HepG2 (cell line): ENCODE measurements at regions not wholly inside any gene's neighbourhood (a gene's known extent, or its start where the extent isn't known, plus 50 kb on each side); places are given as distances from the start of the nearest gene placed in this dataset.

ENCODE experiments used
- AGO2 ChIP-seq: fragments of 200-400 bp; formaldehyde crosslinking; optimal IDR thresholded peaks from 2 replicates; pipeline ENCODE3; 2017; ENCODE audit warnings: mild to moderate bottlenecking, low read depth, low read length, moderate library complexity
- AKAP8 ChIP-seq: sonication (generic); formaldehyde crosslinking; IDR thresholded peaks from 2 replicates; pipeline ENCODE4 v1.5.1; 2020; ENCODE audit warnings: mild to moderate bottlenecking, missing genetic modification reagents
- FOXK1 ChIP-seq: sonication (generic); formaldehyde crosslinking; IDR thresholded peaks from 2 replicates; pipeline ENCODE4 v1.4.0; 2020; ENCODE audit warnings: low read depth, missing genetic modification reagents, borderline replicate concordance
- GPN1 ChIP-seq: sonication (generic); formaldehyde crosslinking; IDR thresholded peaks from 2 replicates; pipeline ENCODE4 v1.5.1; 2020; ENCODE audit warnings: missing genetic modification reagents, borderline replicate concordance
- HNRNPH1 ChIP-seq: fragments of 200-400 bp; formaldehyde crosslinking; optimal IDR thresholded peaks from 2 replicates; pipeline ENCODE3; 2017; ENCODE audit warnings: mild to moderate bottlenecking, low read depth, low read length
- KAT8 ChIP-seq: IDR thresholded peaks from 2 replicates; pipeline ENCODE4 v1.6.1; 2016; ENCODE audit warnings: missing genetic modification reagents, missing compliant biosample characterization
- KDM5B ChIP-seq: sonication (generic); formaldehyde crosslinking; IDR thresholded peaks from 2 replicates; pipeline ENCODE4 v1.4.0; 2020; ENCODE audit warnings: missing genetic modification reagents, mild to moderate bottlenecking, borderline replicate concordance
- MATR3 ChIP-seq: sonication (generic); formaldehyde crosslinking; IDR thresholded peaks from 2 replicates; pipeline ENCODE4 v1.4.0; 2020; ENCODE audit warnings: missing genetic modification reagents
- MBNL3 ChIP-seq: fragments of 250-450 bp; sonication (Bioruptor Pico); conservative IDR thresholded peaks from 2 replicates; pipeline ENCODE4 v1.8.0; 2022; ENCODE audit warnings: mild to moderate bottlenecking, inconsistent platforms
- MED8 ChIP-seq: sonication (generic); formaldehyde crosslinking; IDR thresholded peaks from 2 replicates; pipeline ENCODE4 v1.8.1; 2023; ENCODE audit warnings: mild to moderate bottlenecking, missing genetic modification reagents; ENCODE audit not compliant: insufficient replicate concordance
- MXD1 ChIP-seq: sonication (generic); formaldehyde crosslinking; IDR thresholded peaks from 2 replicates; pipeline ENCODE4 v1.4.0; 2020; ENCODE audit warnings: mild to moderate bottlenecking, missing genetic modification reagents
- PHF8 ChIP-seq: sonication (generic); formaldehyde crosslinking; IDR thresholded peaks from 2 replicates; pipeline ENCODE4 v1.5.0; 2020; ENCODE audit warnings: missing genetic modification reagents
- PLRG1 ChIP-seq: fragments of 450-650 bp; conservative IDR thresholded peaks from 2 replicates; pipeline ENCODE4 v1.6.1; 2016
- RAD21 ChIP-seq: fragments of 450-650 bp; formaldehyde crosslinking; IDR thresholded peaks from 2 replicates; pipeline ENCODE4 v1.5.0; 2020; ENCODE audit warnings: mild to moderate bottlenecking
- SMARCC2 ChIP-seq: fragments of 450-650 bp; IDR thresholded peaks from 2 replicates; pipeline ENCODE4 v1.6.1; 2017; ENCODE audit warnings: antibody characterized with exemption, mild to moderate bottlenecking
- SNAPC5 ChIP-seq: sonication (generic); formaldehyde crosslinking; IDR thresholded peaks from 2 replicates; pipeline ENCODE4 v1.8.1; 2023; ENCODE audit warnings: mild to moderate bottlenecking, missing genetic modification reagents, borderline replicate concordance
- SOX13 ChIP-seq, 3 experiments: fragments of 450-650 bp in 1 of 3; sonication (generic) in 1 of 3; formaldehyde crosslinking in 1 of 3; IDR thresholded peaks in 2 of 3; conservative IDR thresholded peaks in 1 of 3; 2 replicates each; pipeline versions ENCODE4 v1.5.0 to v1.6.1; 2016 to 2020; ENCODE audit warnings: antibody characterized with exemption in 1 of 3, mild to moderate bottlenecking in 1 of 3, missing compliant biosample characterization in 1 of 3, missing genetic modification reagents in 1 of 3, moderate library complexity in 1 of 3
- SPEN ChIP-seq: sonication (generic); formaldehyde crosslinking; IDR thresholded peaks from 2 replicates; pipeline ENCODE4 v1.5.1; 2020; ENCODE audit warnings: low read depth, mild to moderate bottlenecking, missing genetic modification reagents
- TEAD3 ChIP-seq: optimal IDR thresholded peaks from 2 replicates; pipeline ENCODE3; 2016; ENCODE audit warnings: borderline replicate concordance
- TSC22D2 ChIP-seq: sonication (generic); formaldehyde crosslinking; IDR thresholded peaks from 2 replicates; pipeline ENCODE4 v1.5.1; 2020; ENCODE audit warnings: missing genetic modification reagents, mild to moderate bottlenecking, borderline replicate concordance
- USF2 ChIP-seq, 2 experiments: sonication (generic) in 1 of 2; formaldehyde crosslinking in 1 of 2; IDR thresholded peaks; 2 replicates each; pipeline versions ENCODE4 v1.5.1 to v1.6.1; 2011 to 2020; ENCODE audit warnings: borderline replicate concordance in 1 of 2, low read depth in 1 of 2, low read length in 1 of 2, mild to moderate bottlenecking in 1 of 2, missing genetic modification reagents in 1 of 2, moderate library complexity in 1 of 2
- ZGPAT ChIP-seq: IDR thresholded peaks from 2 replicates; pipeline ENCODE4 v1.6.1; 2016; ENCODE audit warnings: mild to moderate bottlenecking
- ZNF160 ChIP-seq: sonication (generic); formaldehyde crosslinking; IDR thresholded peaks from 2 replicates; pipeline ENCODE4 v1.8.0; 2022; ENCODE audit warnings: mild to moderate bottlenecking, inconsistent platforms, missing genetic modification reagents
- ZNF234 ChIP-seq: sonication (generic); formaldehyde crosslinking; conservative IDR thresholded peaks from 2 replicates; pipeline ENCODE4 v1.5.1; 2020; ENCODE audit warnings: mild to moderate bottlenecking, missing genetic modification reagents
- ZNF549 ChIP-seq: sonication (generic); formaldehyde crosslinking; IDR thresholded peaks from 2 replicates; pipeline ENCODE4 v1.5.0; 2020; ENCODE audit warnings: missing genetic modification reagents
- ZNF552 ChIP-seq: sonication (generic); formaldehyde crosslinking; IDR thresholded peaks from 2 replicates; pipeline ENCODE4 v1.9.0; 2022; ENCODE audit warnings: missing genetic modification reagents, mild to moderate bottlenecking, borderline replicate concordance

GRCh38 chr2:45273412-45274249, 264.4 kb upstream of the SIX2 start (continued):
- TF ChIP-seq SOX13 (IDR thresholded peaks at IDR 0.05), result peak; percentile 95
- peak in 1 of 2 experiments; percentile 98; a peak in 2 of 4 replicates for TF ChIP-seq SOX13 (CRISPR knock-in tag; conservative IDR thresholded peaks at IDR 0.05 in 1 of 2, IDR thresholded peaks at IDR 0.05 in 1 of 2)
- TF ChIP-seq ZNF549, result no peak
- peak; percentile 94; the same call in 1 of the 2 replicates for TF ChIP-seq FOXK1
- no peak for TF ChIP-seq AGO2
- no peak for TF ChIP-seq MBNL3 (CRISPR knock-in tag)
- peak; percentile 55; the same call in 1 of the 2 replicates for TF ChIP-seq SPEN
- TF ChIP-seq PHF8 (CRISPR knock-in tag), result peak; percentile 42; the same call in 1 of the 2 replicates
- TF ChIP-seq MATR3 (CRISPR knock-in tag), result no peak
- TF ChIP-seq MXD1 (CRISPR knock-in tag), result no peak
- TF ChIP-seq ZNF552 (CRISPR knock-in tag), result peak; percentile 65; the same call in 1 of the 2 replicates
- peak; percentile 85; the same call in 1 of the 2 replicates for TF ChIP-seq TSC22D2 (CRISPR knock-in tag)
- no peak; the same call in 1 of the 2 replicates for TF ChIP-seq AKAP8 (CRISPR knock-in tag)
- TF ChIP-seq PLRG1, result no peak
- TF ChIP-seq RAD21, result no peak
- TF ChIP-seq ZNF234, result no peak
- TF ChIP-seq ZNF160 (CRISPR knock-in tag), result no peak
- no peak for TF ChIP-seq HNRNPH1
- TF ChIP-seq KAT8 (CRISPR knock-in tag), result peak; percentile 84
- peak; percentile 97 for TF ChIP-seq ZGPAT (CRISPR knock-in tag)
- peak; percentile 65 for TF ChIP-seq USF2 (IDR thresholded peaks at IDR 0.05; ENCODE audit: low read depth, low read length)
- TF ChIP-seq USF2 (CRISPR knock-in tag; IDR thresholded peaks at IDR 0.05; ENCODE audit: borderline replicate concordance), result peak; percentile 92; the same call in 1 of the 2 replicates
- TF ChIP-seq SNAPC5 (CRISPR knock-in tag), result no peak
- TF ChIP-seq GPN1 (CRISPR knock-in tag), result no peak
- no peak for TF ChIP-seq SMARCC2
- TF ChIP-seq KDM5B (CRISPR knock-in tag), result no peak
- no peak for TF ChIP-seq MED8
- TF ChIP-seq TEAD3 (CRISPR knock-in tag), result peak; percentile 91
